ENCODE measurements at regions not wholly inside any gene's neighbourhood (a gene's known extent, or its start where the extent isn't known, plus 50 kb on each side); places are given as distances from the start of the nearest gene placed in this dataset.

DNA sequence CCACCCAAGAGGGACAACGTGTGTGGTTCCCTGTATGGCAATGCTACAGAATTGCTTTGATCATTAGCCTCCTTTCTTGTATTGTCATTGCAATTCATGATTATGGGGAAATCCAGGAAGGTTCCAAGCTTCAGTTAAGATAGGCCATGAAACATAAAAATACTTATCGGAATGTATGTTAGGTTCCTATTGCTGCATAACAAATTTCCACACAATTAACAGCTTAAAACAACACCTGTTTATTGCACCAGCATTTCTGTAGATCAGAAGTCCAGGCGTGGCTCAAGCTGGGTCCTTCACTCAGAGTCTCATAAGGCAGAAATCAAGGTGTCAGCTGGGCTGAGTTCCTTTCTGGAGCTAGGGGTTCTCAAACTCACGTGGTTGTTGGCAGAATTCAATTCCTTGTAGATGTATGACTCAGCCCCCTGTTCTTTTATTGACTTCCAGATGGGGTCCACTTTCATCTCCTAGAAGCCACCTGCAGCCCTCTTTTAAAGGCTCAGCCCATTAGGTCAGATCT is 365.6 kb upstream of the TMPO start:
- TF ChIP-seq, protein P1, sequence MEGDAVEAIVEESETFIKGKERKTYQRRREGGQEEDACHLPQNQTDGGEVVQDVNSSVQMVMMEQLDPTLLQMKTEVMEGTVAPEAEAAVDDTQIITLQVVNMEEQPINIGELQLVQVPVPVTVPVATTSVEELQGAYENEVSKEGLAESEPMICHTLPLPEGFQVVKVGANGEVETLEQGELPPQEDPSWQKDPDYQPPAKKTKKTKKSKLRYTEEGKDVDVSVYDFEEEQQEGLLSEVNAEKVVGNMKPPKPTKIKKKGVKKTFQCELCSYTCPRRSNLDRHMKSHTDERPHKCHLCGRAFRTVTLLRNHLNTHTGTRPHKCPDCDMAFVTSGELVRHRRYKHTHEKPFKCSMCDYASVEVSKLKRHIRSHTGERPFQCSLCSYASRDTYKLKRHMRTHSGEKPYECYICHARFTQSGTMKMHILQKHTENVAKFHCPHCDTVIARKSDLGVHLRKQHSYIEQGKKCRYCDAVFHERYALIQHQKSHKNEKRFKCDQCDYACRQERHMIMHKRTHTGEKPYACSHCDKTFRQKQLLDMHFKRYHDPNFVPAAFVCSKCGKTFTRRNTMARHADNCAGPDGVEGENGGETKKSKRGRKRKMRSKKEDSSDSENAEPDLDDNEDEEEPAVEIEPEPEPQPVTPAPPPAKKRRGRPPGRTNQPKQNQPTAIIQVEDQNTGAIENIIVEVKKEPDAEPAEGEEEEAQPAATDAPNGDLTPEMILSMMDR (conservative IDR thresholded peaks at IDR 0.05) = no peak
- no peak overlapping the region for H3K27ac ChIP-seq

DNA sequence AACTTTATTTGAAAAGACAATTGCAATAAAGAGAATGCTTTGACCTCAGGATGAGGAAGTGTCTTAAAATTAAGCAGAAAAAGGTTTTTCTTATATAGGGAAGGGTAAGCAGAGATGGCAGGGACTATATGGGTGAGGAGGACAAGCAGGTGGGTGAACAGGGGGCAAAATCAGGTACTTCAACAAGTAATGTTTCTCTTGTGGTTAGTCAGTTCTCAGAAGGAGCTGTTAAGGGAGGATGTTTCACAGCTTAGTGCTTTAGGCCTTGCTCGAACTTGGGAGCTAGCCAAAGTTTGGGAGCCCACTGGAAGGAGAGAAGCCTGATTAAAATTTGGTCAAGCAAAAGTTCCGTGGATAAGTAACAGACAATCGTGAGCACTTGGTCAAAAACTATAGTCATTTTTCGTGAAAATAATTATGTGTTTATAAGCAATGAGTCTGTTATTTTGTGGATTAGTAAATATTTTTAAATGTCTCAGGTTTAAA is 364.2 kb upstream of the TMPO start:
- TF ChIP-seq, protein P1 (conservative IDR thresholded peaks at IDR 0.05) = no peak
- no peak overlapping the region for H3K27ac ChIP-seq

DNA sequence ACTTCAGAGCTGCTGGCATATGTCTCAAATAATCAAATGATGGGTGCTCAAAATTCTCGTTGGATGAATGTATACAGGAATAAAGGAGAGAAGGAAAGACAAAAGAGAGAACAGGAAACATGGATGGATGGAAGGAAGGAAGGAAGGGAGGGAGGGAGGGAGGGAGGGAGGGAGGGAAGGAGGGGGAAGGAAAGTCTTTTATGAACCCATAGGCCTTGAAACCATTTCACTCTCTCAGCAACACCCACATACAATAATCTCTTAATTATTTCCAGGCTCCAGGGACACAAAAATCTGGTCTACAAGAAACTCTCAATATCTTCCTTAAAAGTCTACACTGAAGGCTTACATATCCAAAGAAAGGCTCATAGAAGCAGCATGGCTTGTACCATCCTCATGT is 363.4 kb upstream of the TMPO start:
- no peak overlapping the region for H3K27ac ChIP-seq
- TF ChIP-seq, protein P1 (conservative IDR thresholded peaks at IDR 0.05) = no peak

DNA sequence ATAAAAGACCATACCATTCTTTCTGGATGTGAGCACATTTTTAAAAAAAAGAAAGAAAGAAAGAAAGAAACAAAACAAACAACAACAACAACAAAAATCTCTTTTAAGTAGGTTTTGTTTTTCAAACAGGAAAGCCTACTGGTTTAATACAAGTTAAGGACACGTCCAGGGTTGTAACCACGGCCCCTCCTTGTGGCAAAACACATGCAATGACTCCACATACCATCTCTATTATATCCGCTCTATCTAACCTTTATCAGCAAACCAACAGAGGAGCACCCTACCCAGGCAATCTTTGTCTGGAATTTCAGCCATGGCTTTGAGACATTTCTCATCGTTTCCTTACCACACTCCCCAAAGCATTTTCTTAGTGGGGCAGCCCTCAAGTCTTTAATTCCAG is 360.5 kb upstream of the TMPO start:
- TF ChIP-seq, protein P1 (conservative IDR thresholded peaks at IDR 0.05) = peak; percentile 81
- no peak overlapping the region for H3K27ac ChIP-seq

DNA sequence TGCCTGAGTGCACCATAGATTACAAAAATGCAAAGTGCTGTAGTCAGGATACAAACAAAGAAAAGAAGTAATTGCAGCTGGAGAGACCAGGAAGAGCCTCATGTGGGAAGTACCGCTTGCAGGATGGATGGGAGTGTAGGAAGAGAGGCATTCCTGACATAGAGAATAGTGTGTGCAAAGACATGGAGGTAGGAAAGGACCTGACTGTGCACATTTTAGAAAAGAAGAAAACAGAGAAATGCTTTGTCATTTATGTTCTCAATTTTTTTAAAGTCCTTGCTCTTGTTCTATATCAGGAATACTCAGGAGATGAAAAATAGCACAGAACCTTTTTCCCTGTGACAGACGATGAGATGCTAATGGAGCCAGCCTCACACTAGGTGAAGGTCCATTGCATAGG is 358.7 kb upstream of the TMPO start:
- TF ChIP-seq, protein P1 (conservative IDR thresholded peaks at IDR 0.05) = no peak
- H3K27ac ChIP-seq = no peak overlapping the region

DNA sequence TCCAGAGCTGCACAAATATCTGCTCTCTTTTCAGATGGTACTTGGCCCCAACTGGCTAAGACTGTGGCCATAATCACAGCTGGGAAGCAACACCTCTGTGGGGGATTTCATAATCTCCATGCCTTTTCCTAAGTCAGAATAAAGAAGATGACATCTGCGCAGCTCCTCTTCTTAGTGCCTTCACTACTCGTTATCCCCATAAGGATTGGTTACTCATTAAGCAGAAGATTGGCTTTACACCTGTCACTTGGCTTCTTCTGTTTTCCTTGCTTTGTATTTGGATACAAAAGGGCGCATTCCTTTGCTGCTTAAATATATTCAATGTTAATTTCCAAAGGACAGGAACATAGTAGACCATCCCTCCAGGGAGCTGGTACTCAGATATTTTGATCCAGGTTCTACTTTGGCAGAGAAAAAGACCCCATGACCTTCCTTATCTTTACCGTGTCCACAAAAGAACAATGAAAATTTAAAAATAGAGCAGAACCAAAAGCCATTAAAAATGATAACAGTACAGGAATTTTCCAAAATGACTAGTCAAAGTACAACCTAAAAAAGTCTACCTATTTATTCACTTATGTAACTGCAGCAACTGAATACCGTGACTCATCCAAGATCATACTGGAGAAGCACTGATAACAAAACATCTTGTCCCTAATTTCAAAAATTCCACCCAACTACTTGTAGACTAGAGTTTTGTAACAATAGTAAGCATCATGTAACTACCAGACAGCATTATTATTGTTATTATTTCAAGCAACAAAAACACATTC is 352.3 kb upstream of the TMPO start:
- H3K27ac ChIP-seq = no peak overlapping the region
- TF ChIP-seq, protein P1 (conservative IDR thresholded peaks at IDR 0.05) = no peak

DNA sequence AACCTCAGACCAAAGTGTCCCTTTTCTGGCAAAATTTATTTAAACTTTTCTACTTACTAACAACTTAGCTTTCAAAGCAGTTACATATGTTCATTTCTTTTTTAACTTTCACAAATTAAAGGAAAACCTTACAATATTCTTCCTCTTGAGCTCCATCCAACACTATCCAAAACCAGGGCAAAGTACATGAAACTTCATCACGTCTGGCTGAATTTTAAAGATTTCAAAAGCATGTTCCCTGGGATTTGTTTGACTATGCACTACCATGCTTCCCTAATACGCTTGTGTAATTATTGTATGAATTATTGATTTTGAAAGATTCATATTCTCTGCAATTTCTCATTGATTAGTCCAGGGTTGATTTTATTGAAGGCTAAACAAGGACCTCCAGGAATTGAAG is 343.1 kb upstream of the TMPO start:
- no peak overlapping the region for H3K27ac ChIP-seq
- TF ChIP-seq, protein P1 (conservative IDR thresholded peaks at IDR 0.05) = no peak
